ENCODE measurements at regions not wholly inside any gene's neighbourhood (a gene's known extent, or its start where the extent isn't known, plus 50 kb on each side); places are given as distances from the start of the nearest gene placed in this dataset.
A peak's percentile ranks its signal among the peaks of the same experiment; 100 is the strongest.

GRCh38 chr4:62709618-62710252 lies 1509.6 kb downstream of the ADGRL3 start:
- Histone ChIP-seq H3K4me2 (ENCODE audit: low read length) (no peak overlapping the region), H4K20me1 (ENCODE audit: control insufficient read depth, insufficient read depth, low read depth, low read length) (no peaks in the 10 kb centered on the region), H3K9me2 (replicated peaks; ENCODE audit: control insufficient read depth, low read length) (no peaks in the 10 kb centered on the region)

GRCh38 chr4:62706423-62706822 lies 1506.3 kb downstream of the ADGRL3 start:
- Histone ChIP-seq H3F3A (ENCODE audit: control insufficient read depth, insufficient read depth) (no peaks in the 10 kb centered on the region), H3K9me3 (ENCODE audit: control insufficient read depth, insufficient read depth, low read length) (no peaks in the 10 kb centered on the region), H3K27ac (ENCODE audit: low read depth, low read length) (no peak overlapping the region), H3K36me3 (ENCODE audit: control insufficient read depth, low read length) (no peaks in the 10 kb centered on the region), H3K79me2 (ENCODE audit: control insufficient read depth, low read length) (no peaks in the 10 kb centered on the region), H3K9me2 (replicated peaks; ENCODE audit: control insufficient read depth, low read length) (no peaks in the 10 kb centered on the region), H3K4me1 (ENCODE audit: control insufficient read depth, low read length) (no peaks in the 10 kb centered on the region), H4K20me1 (ENCODE audit: control insufficient read depth, insufficient read depth, low read depth, low read length) (no peaks in the 10 kb centered on the region), H3K4me2 (ENCODE audit: low read length) (no peak overlapping the region), H3K27me3 (ENCODE audit: control insufficient read depth, low read length) (no peaks in the 10 kb centered on the region), H3K4me3 (ENCODE audit: low read length) (no peak overlapping the region)
- TF ChIP-seq CTCF (IDR thresholded peaks at IDR 0.05; ENCODE audit: low read depth, low read length, poor library complexity, severe bottlenecking) = no peak
- TF ChIP-seq EZH2phosphoT487 (IDR thresholded peaks at IDR 0.05; ENCODE audit: borderline replicate concordance, low read length) = no peak

More at GRCh38 chr4:62709618-62710252, 1509.6 kb downstream of the ADGRL3 start:
- H3K27me3 ChIP-seq (ENCODE audit: control insufficient read depth, low read length) = no peaks in the 10 kb centered on the region
- H3K9me3 ChIP-seq (ENCODE audit: control insufficient read depth, insufficient read depth, low read length) = no peaks in the 10 kb centered on the region
- H3K4me3 ChIP-seq (ENCODE audit: low read length) = no peak overlapping the region
- TF ChIP-seq EZH2phosphoT487 (IDR thresholded peaks at IDR 0.05; ENCODE audit: borderline replicate concordance, low read length) (no peak), CTCF (IDR thresholded peaks at IDR 0.05; ENCODE audit: low read depth, low read length, poor library complexity, severe bottlenecking) (peak; percentile 62)
- no peaks in the 10 kb centered on the region for H3K79me2 ChIP-seq (ENCODE audit: control insufficient read depth, low read length)
- no peaks in the 10 kb centered on the region for H3K36me3 ChIP-seq (ENCODE audit: control insufficient read depth, low read length)
- no peak overlapping the region for H3K27ac ChIP-seq (ENCODE audit: low read depth, low read length)
- H3K4me1 ChIP-seq (ENCODE audit: control insufficient read depth, low read length) = no peaks in the 10 kb centered on the region
- H3F3A ChIP-seq (ENCODE audit: control insufficient read depth, insufficient read depth) = no peaks in the 10 kb centered on the region

GRCh38 chr4:62683799-62684566 lies 1483.9 kb downstream of the ADGRL3 start:
- Histone ChIP-seq H3K36me3 (ENCODE audit: control insufficient read depth, low read length) (no peaks in the 10 kb centered on the region), H3K27ac (ENCODE audit: low read depth, low read length) (no peak overlapping the region), H3K9me2 (replicated peaks; ENCODE audit: control insufficient read depth, low read length) (no peaks in the 10 kb centered on the region), H3K79me2 (ENCODE audit: control insufficient read depth, low read length) (no peaks in the 10 kb centered on the region), H3K4me3 (ENCODE audit: low read length) (no peak overlapping the region), H3K27me3 (ENCODE audit: control insufficient read depth, low read length) (no peaks in the 10 kb centered on the region), H3F3A (ENCODE audit: control insufficient read depth, insufficient read depth) (no peaks in the 10 kb centered on the region), H3K4me2 (ENCODE audit: low read length) (no peak overlapping the region), H3K9me3 (ENCODE audit: control insufficient read depth, insufficient read depth, low read length) (no peaks in the 10 kb centered on the region), H4K20me1 (ENCODE audit: control insufficient read depth, insufficient read depth, low read depth, low read length) (no peaks in the 10 kb centered on the region), H3K4me1 (ENCODE audit: control insufficient read depth, low read length) (no peaks in the 10 kb centered on the region)
- TF ChIP-seq CTCF (IDR thresholded peaks at IDR 0.05; ENCODE audit: low read depth, low read length, poor library complexity, severe bottlenecking) = no peak
- TF ChIP-seq EZH2phosphoT487 (IDR thresholded peaks at IDR 0.05; ENCODE audit: borderline replicate concordance, low read length) = no peak

Measured in DOHH2 (cell line).